H1 (cell line): ENCODE measurements at regions not wholly inside any gene's neighbourhood (a gene's known extent, or its start where the extent isn't known, plus 50 kb on each side); places are given as distances from the start of the nearest gene placed in this dataset.
"Not testable (repeated sequence)": the region's sequence is repeated elsewhere in the genome, so short reads cannot be mapped to it uniquely, and the experiment has no call there.

Source experiments
- CBX8 ChIP-seq: fragments of 300-800, 300-1000 bp; sonication (generic); IDR thresholded peaks from 2 replicates; pipeline ENCODE4 v1.7.1; 2016; ENCODE audit warnings: low read depth, low read length, borderline replicate concordance
- EP300 ChIP-seq, 2 experiments: IDR thresholded peaks; 1 replicate in 1 of 2; 2 replicates in 1 of 2; pipeline ENCODE4 v1.6.1; 2011 to 2012; ENCODE audit warnings: low read depth in 2 of 2, low read length in 2 of 2, mild to moderate bottlenecking in 2 of 2, borderline replicate concordance in 1 of 2, inconsistent platforms in 1 of 2, moderate library complexity in 1 of 2
- HDAC6 ChIP-seq: IDR thresholded peaks from one replicate; pipeline ENCODE4 v1.7.1; 2012; ENCODE audit warnings: low read depth, mild to moderate bottlenecking, inconsistent platforms, low read length, moderate library complexity
- JUND ChIP-seq: IDR thresholded peaks from 2 replicates; pipeline ENCODE4 v1.6.1; 2011; ENCODE audit warnings: mild to moderate bottlenecking, improper control_type of control experiment, low read length
- NRF1 ChIP-seq: IDR thresholded peaks from 2 replicates; pipeline ENCODE4 v1.6.1; 2011; ENCODE audit warnings: mild to moderate bottlenecking, low read depth, low read length, improper control_type of control experiment
- POLR2A ChIP-seq, 2 experiments: IDR thresholded peaks; 1 replicate in 1 of 2; 2 replicates in 1 of 2; pipeline ENCODE4 v1.6.1; 2011; ENCODE audit warnings: low read depth in 2 of 2, low read length in 2 of 2, mild to moderate bottlenecking in 2 of 2; ENCODE audit errors: control extremely low read depth in 1 of 2
- SP1 ChIP-seq: IDR thresholded peaks from 2 replicates; pipeline ENCODE4 v1.6.1; 2011; ENCODE audit warnings: low read depth, low read length
- SUZ12 ChIP-seq: fragments of 200-600 bp; sonication (generic); IDR thresholded peaks from 2 replicates; pipeline ENCODE4 v1.6.1; 2012; ENCODE audit warnings: mild to moderate bottlenecking, inconsistent platforms, low read length, moderate library complexity, mixed read lengths
- TCF12 ChIP-seq: IDR thresholded peaks from 2 replicates; pipeline ENCODE4 v1.6.1; 2011; ENCODE audit warnings: low read depth, mild to moderate bottlenecking, low read length
- YY1 ChIP-seq: IDR thresholded peaks from 2 replicates; pipeline ENCODE4 v1.6.1; 2011; ENCODE audit warnings: low read depth, mild to moderate bottlenecking, low read length
- TF ChIP-seq, protein P1 (sequence below), 3 experiments: IDR thresholded peaks; 1 replicate in 2 of 3; 2 replicates in 1 of 3; pipeline versions ENCODE4 v1.5.1 to v1.6.1; 2011; ENCODE audit warnings: low read length in 3 of 3, mild to moderate bottlenecking in 3 of 3, inconsistent platforms in 2 of 3, low read depth in 1 of 3, moderate library complexity in 1 of 3; ENCODE audit not compliant: insufficient read depth in 1 of 3; ENCODE audit errors: control extremely low read depth in 1 of 3
- TF ChIP-seq, protein P2 (sequence below): IDR thresholded peaks from 2 replicates; pipeline ENCODE4 v1.6.1; 2012; ENCODE audit warnings: low read length, inconsistent platforms

DNA sequence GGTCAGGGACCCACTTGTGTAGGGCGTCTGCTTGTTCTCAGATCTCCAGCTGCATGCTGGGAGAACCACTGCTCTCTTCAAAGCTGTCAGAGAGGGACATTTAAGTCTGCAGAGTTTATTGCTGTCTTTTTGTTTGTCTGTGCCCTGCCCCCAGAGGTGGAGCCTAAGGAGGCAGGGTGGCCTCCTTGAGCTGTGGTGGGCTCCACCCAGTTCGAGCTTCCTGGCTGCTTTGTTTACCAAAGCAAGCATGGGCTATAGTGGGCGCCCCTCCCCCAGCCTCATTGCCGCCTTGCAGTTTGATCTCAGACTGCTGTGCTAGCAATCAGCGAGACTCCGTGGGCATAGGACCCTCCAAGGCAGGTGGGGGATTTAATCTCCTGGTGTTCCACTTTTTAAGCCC is 154.0 kb upstream of the MTMR8 start:
- TF ChIP-seq JUND; EP300 (IDR thresholded peaks at IDR 0.05; ENCODE audit: borderline replicate concordance in 1 of 2, low read depth in 2 of 2, low read length in 2 of 2); CBX8; SP1; SUZ12; NRF1; HDAC6; TCF12; YY1; POLR2A (IDR thresholded peaks at IDR 0.05; ENCODE audit: control extremely low read depth in 1 of 2, low read depth in 2 of 2, low read length in 2 of 2): not testable (repeated sequence)
- TF ChIP-seq, protein P1, sequence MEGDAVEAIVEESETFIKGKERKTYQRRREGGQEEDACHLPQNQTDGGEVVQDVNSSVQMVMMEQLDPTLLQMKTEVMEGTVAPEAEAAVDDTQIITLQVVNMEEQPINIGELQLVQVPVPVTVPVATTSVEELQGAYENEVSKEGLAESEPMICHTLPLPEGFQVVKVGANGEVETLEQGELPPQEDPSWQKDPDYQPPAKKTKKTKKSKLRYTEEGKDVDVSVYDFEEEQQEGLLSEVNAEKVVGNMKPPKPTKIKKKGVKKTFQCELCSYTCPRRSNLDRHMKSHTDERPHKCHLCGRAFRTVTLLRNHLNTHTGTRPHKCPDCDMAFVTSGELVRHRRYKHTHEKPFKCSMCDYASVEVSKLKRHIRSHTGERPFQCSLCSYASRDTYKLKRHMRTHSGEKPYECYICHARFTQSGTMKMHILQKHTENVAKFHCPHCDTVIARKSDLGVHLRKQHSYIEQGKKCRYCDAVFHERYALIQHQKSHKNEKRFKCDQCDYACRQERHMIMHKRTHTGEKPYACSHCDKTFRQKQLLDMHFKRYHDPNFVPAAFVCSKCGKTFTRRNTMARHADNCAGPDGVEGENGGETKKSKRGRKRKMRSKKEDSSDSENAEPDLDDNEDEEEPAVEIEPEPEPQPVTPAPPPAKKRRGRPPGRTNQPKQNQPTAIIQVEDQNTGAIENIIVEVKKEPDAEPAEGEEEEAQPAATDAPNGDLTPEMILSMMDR (IDR thresholded peaks at IDR 0.05; ENCODE audit: control extremely low read depth in 1 of 3, insufficient read depth in 1 of 3, low read depth in 1 of 3, low read length in 3 of 3) = not testable (repeated sequence)
- TF ChIP-seq, protein P2, sequence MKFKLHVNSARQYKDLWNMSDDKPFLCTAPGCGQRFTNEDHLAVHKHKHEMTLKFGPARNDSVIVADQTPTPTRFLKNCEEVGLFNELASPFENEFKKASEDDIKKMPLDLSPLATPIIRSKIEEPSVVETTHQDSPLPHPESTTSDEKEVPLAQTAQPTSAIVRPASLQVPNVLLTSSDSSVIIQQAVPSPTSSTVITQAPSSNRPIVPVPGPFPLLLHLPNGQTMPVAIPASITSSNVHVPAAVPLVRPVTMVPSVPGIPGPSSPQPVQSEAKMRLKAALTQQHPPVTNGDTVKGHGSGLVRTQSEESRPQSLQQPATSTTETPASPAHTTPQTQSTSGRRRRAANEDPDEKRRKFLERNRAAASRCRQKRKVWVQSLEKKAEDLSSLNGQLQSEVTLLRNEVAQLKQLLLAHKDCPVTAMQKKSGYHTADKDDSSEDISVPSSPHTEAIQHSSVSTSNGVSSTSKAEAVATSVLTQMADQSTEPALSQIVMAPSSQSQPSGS = not testable (repeated sequence)
